ENCODE measurements at regions not wholly inside any gene's neighbourhood (a gene's known extent, or its start where the extent isn't known, plus 50 kb on each side); places are given as distances from the start of the nearest gene placed in this dataset.

GRCh38 chr6:170082067-170082466 lies 208.8 kb downstream of the DLL1 start:
- TF ChIP-seq, protein P1, sequence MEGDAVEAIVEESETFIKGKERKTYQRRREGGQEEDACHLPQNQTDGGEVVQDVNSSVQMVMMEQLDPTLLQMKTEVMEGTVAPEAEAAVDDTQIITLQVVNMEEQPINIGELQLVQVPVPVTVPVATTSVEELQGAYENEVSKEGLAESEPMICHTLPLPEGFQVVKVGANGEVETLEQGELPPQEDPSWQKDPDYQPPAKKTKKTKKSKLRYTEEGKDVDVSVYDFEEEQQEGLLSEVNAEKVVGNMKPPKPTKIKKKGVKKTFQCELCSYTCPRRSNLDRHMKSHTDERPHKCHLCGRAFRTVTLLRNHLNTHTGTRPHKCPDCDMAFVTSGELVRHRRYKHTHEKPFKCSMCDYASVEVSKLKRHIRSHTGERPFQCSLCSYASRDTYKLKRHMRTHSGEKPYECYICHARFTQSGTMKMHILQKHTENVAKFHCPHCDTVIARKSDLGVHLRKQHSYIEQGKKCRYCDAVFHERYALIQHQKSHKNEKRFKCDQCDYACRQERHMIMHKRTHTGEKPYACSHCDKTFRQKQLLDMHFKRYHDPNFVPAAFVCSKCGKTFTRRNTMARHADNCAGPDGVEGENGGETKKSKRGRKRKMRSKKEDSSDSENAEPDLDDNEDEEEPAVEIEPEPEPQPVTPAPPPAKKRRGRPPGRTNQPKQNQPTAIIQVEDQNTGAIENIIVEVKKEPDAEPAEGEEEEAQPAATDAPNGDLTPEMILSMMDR (IDR thresholded peaks at IDR 0.05; ENCODE audit: extremely low read depth in 1 of 2, insufficient read depth in 1 of 2, low read depth in 1 of 2, low read length in 2 of 2), result no peak
- TF ChIP-seq, protein P2, sequence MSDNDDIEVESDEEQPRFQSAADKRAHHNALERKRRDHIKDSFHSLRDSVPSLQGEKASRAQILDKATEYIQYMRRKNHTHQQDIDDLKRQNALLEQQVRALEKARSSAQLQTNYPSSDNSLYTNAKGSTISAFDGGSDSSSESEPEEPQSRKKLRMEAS (IDR thresholded peaks at IDR 0.05; ENCODE audit: insufficient read depth, insufficient read length), result no peak
- TF ChIP-seq POLR2A (IDR thresholded peaks at IDR 0.05; ENCODE audit: low read depth, low read length) (no peak), MYC (IDR thresholded peaks at IDR 0.05; ENCODE audit: low read depth, low read length) (no peak), EZH2 (IDR thresholded peaks at IDR 0.05; ENCODE audit: borderline replicate concordance, low read depth, low read length, severe bottlenecking) (no peak), POLR2AphosphoS5 (IDR thresholded peaks at IDR 0.05; ENCODE audit: insufficient read depth, low read depth, low read length) (no peak), FOS (IDR thresholded peaks at IDR 0.05; ENCODE audit: borderline replicate concordance, insufficient read depth, low read length) (no peak)
